CD4-positive, CD25-positive, alpha-beta regulatory T cell (primary cell): ENCODE measurements at regions not wholly inside any gene's neighbourhood (a gene's known extent, or its start where the extent isn't known, plus 50 kb on each side); places are given as distances from the start of the nearest gene placed in this dataset.

Source experiments
- ATAC-seq, 2 donors: fragments of 150-1000 bp; cut with Tn5 transposase; one replicate each; pipeline ENCODE4 v1.10.0; 2021; ENCODE audit warnings: low read depth in 2 of 2, moderate number of reproducible peaks in 2 of 2, moderate library complexity in 1 of 2
- DNase-seq, 3 donors: peaks; one replicate each; pipeline versions ENCODE4 v3.0.0 to v3.0.0-alpha.2; 2012 to 2022; ENCODE audit warnings: mixed read lengths in 1 of 3
- H3K27ac ChIP-seq: one replicate; pipeline ENCODE4 v1.7.0; 2013; ENCODE audit warnings: mild to moderate bottlenecking, low read length; ENCODE audit not compliant: insufficient read depth, poor library complexity, severe bottlenecking
- H3K27me3 ChIP-seq: one replicate; pipeline ENCODE4 v1.7.0; 2013; ENCODE audit warnings: low read length; ENCODE audit not compliant: control insufficient read depth, insufficient read depth
- H3K36me3 ChIP-seq: one replicate; pipeline ENCODE4 v1.7.0; 2013; ENCODE audit warnings: mild to moderate bottlenecking, low read length, moderate library complexity; ENCODE audit not compliant: control insufficient read depth, insufficient read depth
- H3K4me1 ChIP-seq: 2 replicates; pipeline ENCODE4 v1.7.0; 2013; ENCODE audit warnings: mild to moderate bottlenecking, low read length; ENCODE audit not compliant: insufficient read depth, control insufficient read depth, poor library complexity, severe bottlenecking
- H3K4me3 ChIP-seq: one replicate; pipeline ENCODE4 v1.7.0; 2013; ENCODE audit warnings: low read depth, mild to moderate bottlenecking, low read length, moderate library complexity
- H3K9me3 ChIP-seq, 2 experiments: 1 replicate in 1 of 2; 2 replicates in 1 of 2; pipeline ENCODE4 v1.7.0; 2013; ENCODE audit warnings: low read length in 2 of 2, mild to moderate bottlenecking in 1 of 2, moderate library complexity in 1 of 2; ENCODE audit not compliant: control insufficient read depth in 2 of 2
- H3K27ac Mint-ChIP-seq, 3 donors: one replicate each; pipeline ENCODE4 v1.8.0; 2020 to 2022; ENCODE audit warnings: mild to moderate bottlenecking in 3 of 3, mixed read lengths in 3 of 3, moderate library complexity in 2 of 3
- H3K27me3 Mint-ChIP-seq: one replicate; pipeline ENCODE4 v1.8.0; 2022; ENCODE audit warnings: mild to moderate bottlenecking, mixed read lengths
- H3K36me3 Mint-ChIP-seq: one replicate; pipeline ENCODE4 v1.8.0; 2020; ENCODE audit warnings: mixed read lengths
- H3K4me1 Mint-ChIP-seq, 4 donors: one replicate each; pipeline ENCODE4 v1.8.0; 2020 to 2022; ENCODE audit warnings: mixed read lengths in 4 of 4, mild to moderate bottlenecking in 1 of 4
- H3K4me3 Mint-ChIP-seq, 4 donors: one replicate each; pipeline ENCODE4 v1.8.0; 2020 to 2022; ENCODE audit warnings: mild to moderate bottlenecking in 4 of 4, mixed read lengths in 4 of 4, moderate library complexity in 3 of 4
- H3K9me3 Mint-ChIP-seq, 7 donors: one replicate each; pipeline ENCODE4 v1.8.0; 2020 to 2022; ENCODE audit warnings: mixed read lengths in 7 of 7, mild to moderate bottlenecking in 3 of 7, moderate library complexity in 2 of 7

GRCh38 chr2:18814387-18814786 is 225.0 kb upstream of the NT5C1B start:
- no peak overlapping the region for H3K27ac Mint-ChIP-seq
- no peak overlapping the region for H3K4me3 Mint-ChIP-seq
- H3K27me3 ChIP-seq = no peaks in the 10 kb centered on the region
- H3K4me3 ChIP-seq = no peak overlapping the region
- no peak for ATAC-seq
- H3K4me1 ChIP-seq = no peaks in the 10 kb centered on the region
- no peaks in the 10 kb centered on the region for H3K36me3 Mint-ChIP-seq
- H3K9me3 Mint-ChIP-seq = peaks cover 0 to 3% (median 0%) of the 10 kb centered on the region in 7 donors
- H3K27ac ChIP-seq = no peak overlapping the region
- H3K9me3 ChIP-seq = no peaks in the 10 kb centered on the region
- H3K36me3 ChIP-seq = no peaks in the 10 kb centered on the region
- no peaks in the 10 kb centered on the region for H3K4me1 Mint-ChIP-seq
- H3K27me3 Mint-ChIP-seq = no peaks in the 10 kb centered on the region
- no peak for DNase-seq

GRCh38 chr2:18804536-18804935 is 215.2 kb upstream of the NT5C1B start:
- Histone ChIP-seq H3K27ac (no peak overlapping the region), H3K27me3 (no peaks in the 10 kb centered on the region), H3K9me3 (no peaks in the 10 kb centered on the region), H3K36me3 (no peaks in the 10 kb centered on the region), H3K4me3 (no peak overlapping the region), H3K4me1 (no peaks in the 10 kb centered on the region)
- Mint-ChIP-seq H3K4me1 (no peaks in the 10 kb centered on the region), H3K9me3 (no peaks in the 10 kb centered on the region), H3K27me3 (no peaks in the 10 kb centered on the region), H3K27ac (no peak overlapping the region), H3K36me3 (no peaks in the 10 kb centered on the region), H3K4me3 (no peak overlapping the region)
- no peak for ATAC-seq
- no peak for DNase-seq

- H3K27me3 ChIP-seq = no peaks in the 10 kb centered on the region
- H3K27me3 Mint-ChIP-seq = no peaks in the 10 kb centered on the region
- no peak overlapping the region for H3K4me3 ChIP-seq
- no peak overlapping the region for H3K27ac ChIP-seq
- H3K4me1 Mint-ChIP-seq = no peaks in the 10 kb centered on the region
- H3K36me3 ChIP-seq = no peaks in the 10 kb centered on the region
- H3K36me3 Mint-ChIP-seq = no peaks in the 10 kb centered on the region
- DNase-seq = no peak
- H3K9me3 Mint-ChIP-seq = no peaks in the 10 kb centered on the region
- no peaks in the 10 kb centered on the region for H3K4me1 ChIP-seq
- no peak for ATAC-seq
- no peaks in the 10 kb centered on the region for H3K9me3 ChIP-seq
- H3K4me3 Mint-ChIP-seq = no peak overlapping the region
- no peak overlapping the region for H3K27ac Mint-ChIP-seq
Measured at GRCh38 chr2:18803141-18803939, 214.0 kb upstream of the NT5C1B start.

GRCh38 chr2:18800240-18800971 is 211.0 kb upstream of the NT5C1B start:
- H3K4me1 Mint-ChIP-seq = no peaks in the 10 kb centered on the region
- no peaks in the 10 kb centered on the region for H3K9me3 Mint-ChIP-seq
- no peak overlapping the region for H3K27ac ChIP-seq
- no peak for DNase-seq
- H3K4me1 ChIP-seq = no peaks in the 10 kb centered on the region
- no peak overlapping the region for H3K4me3 Mint-ChIP-seq
- H3K36me3 ChIP-seq = no peaks in the 10 kb centered on the region
- no peaks in the 10 kb centered on the region for H3K36me3 Mint-ChIP-seq
- no peak for ATAC-seq
- H3K4me3 ChIP-seq = no peak overlapping the region
- H3K27ac Mint-ChIP-seq = no peak overlapping the region
- no peaks in the 10 kb centered on the region for H3K9me3 ChIP-seq
- no peaks in the 10 kb centered on the region for H3K27me3 ChIP-seq
- H3K27me3 Mint-ChIP-seq = no peaks in the 10 kb centered on the region

GRCh38 chr2:18799397-18799796 is 210.0 kb upstream of the NT5C1B start:
- H3K36me3 Mint-ChIP-seq = no peaks in the 10 kb centered on the region
- no peak for DNase-seq
- H3K27ac Mint-ChIP-seq = no peak overlapping the region

GRCh38 chr2:18797133-18797845 is 207.9 kb upstream of the NT5C1B start:
- ATAC-seq = no peak
- H3K27ac Mint-ChIP-seq = no peak overlapping the region
- H3K9me3 ChIP-seq = no peaks in the 10 kb centered on the region
- no peaks in the 10 kb centered on the region for H3K27me3 ChIP-seq
- no peak overlapping the region for H3K4me3 Mint-ChIP-seq
- no peak overlapping the region for H3K4me3 ChIP-seq
- no peaks in the 10 kb centered on the region for H3K27me3 Mint-ChIP-seq
- H3K36me3 Mint-ChIP-seq = no peaks in the 10 kb centered on the region
- no peak overlapping the region for H3K27ac ChIP-seq
- no peaks in the 10 kb centered on the region for H3K36me3 ChIP-seq
- no peak for DNase-seq
- H3K4me1 ChIP-seq = no peaks in the 10 kb centered on the region
- H3K9me3 Mint-ChIP-seq = peaks cover 0 to 2% (median 0%) of the 10 kb centered on the region in 7 donors
- no peaks in the 10 kb centered on the region for H3K4me1 Mint-ChIP-seq

More at GRCh38 chr2:18799397-18799796, 210.0 kb upstream of the NT5C1B start:
- Mint-ChIP-seq H3K9me3 (peaks cover 0 to 2% (median 0%) of the 10 kb centered on the region in 7 donors), H3K27me3 (no peaks in the 10 kb centered on the region), H3K4me1 (no peaks in the 10 kb centered on the region), H3K4me3 (no peak overlapping the region)
- H3K4me3 ChIP-seq = no peak overlapping the region
- no peak for ATAC-seq
- H3K36me3 ChIP-seq = no peaks in the 10 kb centered on the region
- no peaks in the 10 kb centered on the region for H3K4me1 ChIP-seq
- H3K9me3 ChIP-seq = no peaks in the 10 kb centered on the region
- no peaks in the 10 kb centered on the region for H3K27me3 ChIP-seq
- H3K27ac ChIP-seq = no peak overlapping the region

GRCh38 chr2:18795906-18796305 is 206.5 kb upstream of the NT5C1B start:
- Mint-ChIP-seq H3K27me3 (no peaks in the 10 kb centered on the region), H3K4me1 (peaks cover 0 to 2% (median 0%) of the 10 kb centered on the region in 4 donors), H3K36me3 (no peaks in the 10 kb centered on the region), H3K27ac (no peak overlapping the region), H3K9me3 (peaks cover 0 to 2% (median 0%) of the 10 kb centered on the region in 7 donors), H3K4me3 (no peak overlapping the region)
- ATAC-seq (no peak), DNase-seq (no peak)
- Histone ChIP-seq H3K27me3 (no peaks in the 10 kb centered on the region), H3K27ac (no peak overlapping the region), H3K4me3 (no peak overlapping the region), H3K9me3 (no peaks in the 10 kb centered on the region), H3K36me3 (no peaks in the 10 kb centered on the region), H3K4me1 (no peaks in the 10 kb centered on the region)
